ENCODE measurements at regions not wholly inside any gene's neighbourhood (a gene's known extent, or its start where the extent isn't known, plus 50 kb on each side); places are given as distances from the start of the nearest gene placed in this dataset.
"Not testable (repeated sequence)": the region's sequence is repeated elsewhere in the genome, so short reads cannot be mapped to it uniquely, and the experiment has no call there.

GRCh38 chr5:89168766-89169165 lies 285.8 kb upstream of the MEF2C start:
- TF ChIP-seq, protein P1, sequence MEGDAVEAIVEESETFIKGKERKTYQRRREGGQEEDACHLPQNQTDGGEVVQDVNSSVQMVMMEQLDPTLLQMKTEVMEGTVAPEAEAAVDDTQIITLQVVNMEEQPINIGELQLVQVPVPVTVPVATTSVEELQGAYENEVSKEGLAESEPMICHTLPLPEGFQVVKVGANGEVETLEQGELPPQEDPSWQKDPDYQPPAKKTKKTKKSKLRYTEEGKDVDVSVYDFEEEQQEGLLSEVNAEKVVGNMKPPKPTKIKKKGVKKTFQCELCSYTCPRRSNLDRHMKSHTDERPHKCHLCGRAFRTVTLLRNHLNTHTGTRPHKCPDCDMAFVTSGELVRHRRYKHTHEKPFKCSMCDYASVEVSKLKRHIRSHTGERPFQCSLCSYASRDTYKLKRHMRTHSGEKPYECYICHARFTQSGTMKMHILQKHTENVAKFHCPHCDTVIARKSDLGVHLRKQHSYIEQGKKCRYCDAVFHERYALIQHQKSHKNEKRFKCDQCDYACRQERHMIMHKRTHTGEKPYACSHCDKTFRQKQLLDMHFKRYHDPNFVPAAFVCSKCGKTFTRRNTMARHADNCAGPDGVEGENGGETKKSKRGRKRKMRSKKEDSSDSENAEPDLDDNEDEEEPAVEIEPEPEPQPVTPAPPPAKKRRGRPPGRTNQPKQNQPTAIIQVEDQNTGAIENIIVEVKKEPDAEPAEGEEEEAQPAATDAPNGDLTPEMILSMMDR (IDR thresholded peaks at IDR 0.05; ENCODE audit: low read length, missing control alignments): no peak
- no peak for DNase-seq (ENCODE audit: low read depth)

DNA sequence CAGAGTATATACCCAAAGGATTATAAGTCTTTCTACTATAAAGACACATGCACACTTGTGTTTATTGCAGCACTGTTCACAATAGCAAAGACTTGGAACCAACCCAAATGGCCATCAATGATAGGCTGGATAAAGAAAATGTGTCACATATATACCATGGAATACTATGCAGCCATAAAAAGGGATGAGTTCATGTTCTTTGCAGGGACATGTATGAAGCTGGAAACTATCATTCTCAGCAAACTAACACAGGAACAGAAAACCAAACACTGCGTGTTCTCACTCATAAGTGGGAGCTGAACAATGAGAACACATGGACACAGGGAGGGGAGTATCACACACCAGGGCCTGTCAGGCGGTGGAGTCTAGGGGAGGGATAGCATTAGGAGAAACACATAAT lies 281.7 kb upstream of the MEF2C start:
- H3K4me3 ChIP-seq (replicated peaks; ENCODE audit: low read depth, low read length); DNase-seq (ENCODE audit: low read depth): not testable (repeated sequence)

More at GRCh38 chr5:89168766-89169165, 285.8 kb upstream of the MEF2C start:
- H3K4me3 ChIP-seq (replicated peaks; ENCODE audit: low read depth, low read length): no peak overlapping the region

- DNase-seq (ENCODE audit: low read depth): no peak
- TF ChIP-seq, protein P1 (IDR thresholded peaks at IDR 0.05; ENCODE audit: low read length, missing control alignments): no peak
- no peak overlapping the region for H3K4me3 ChIP-seq (replicated peaks; ENCODE audit: low read depth, low read length)
Measured at GRCh38 chr5:89156226-89156625, 273.2 kb upstream of the MEF2C start.

GRCh38 chr5:89147031-89147430 lies 264.0 kb upstream of the MEF2C start:
- TF ChIP-seq, protein P1 (IDR thresholded peaks at IDR 0.05; ENCODE audit: low read length, missing control alignments): no peak
- no peak overlapping the region for H3K4me3 ChIP-seq (replicated peaks; ENCODE audit: low read depth, low read length)
- no peak for DNase-seq (ENCODE audit: low read depth)

DNA sequence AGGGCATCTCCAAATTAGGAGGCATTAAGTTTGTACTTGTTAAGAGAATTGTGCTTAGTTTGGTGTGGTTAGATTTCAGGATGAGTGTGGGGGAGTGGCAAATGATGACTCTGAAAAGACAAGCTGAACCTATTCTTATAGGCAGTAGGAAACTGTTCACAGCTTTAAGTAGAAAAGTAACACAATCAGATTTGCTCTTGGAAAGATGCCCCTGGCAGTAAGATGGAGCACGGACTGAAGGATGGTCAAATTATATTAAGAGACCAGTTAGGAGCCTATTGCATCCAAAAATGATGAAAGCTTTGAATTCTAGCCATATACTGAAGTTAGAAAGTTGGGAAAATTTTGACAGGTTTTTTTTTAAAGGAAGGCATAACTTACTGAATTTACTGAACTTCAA lies 254.2 kb upstream of the MEF2C start:
- DNase-seq (ENCODE audit: low read depth): no peak
- H3K4me3 ChIP-seq (replicated peaks; ENCODE audit: low read depth, low read length): no peak overlapping the region
- TF ChIP-seq, protein P1 (IDR thresholded peaks at IDR 0.05; ENCODE audit: low read length, missing control alignments): no peak

DNA sequence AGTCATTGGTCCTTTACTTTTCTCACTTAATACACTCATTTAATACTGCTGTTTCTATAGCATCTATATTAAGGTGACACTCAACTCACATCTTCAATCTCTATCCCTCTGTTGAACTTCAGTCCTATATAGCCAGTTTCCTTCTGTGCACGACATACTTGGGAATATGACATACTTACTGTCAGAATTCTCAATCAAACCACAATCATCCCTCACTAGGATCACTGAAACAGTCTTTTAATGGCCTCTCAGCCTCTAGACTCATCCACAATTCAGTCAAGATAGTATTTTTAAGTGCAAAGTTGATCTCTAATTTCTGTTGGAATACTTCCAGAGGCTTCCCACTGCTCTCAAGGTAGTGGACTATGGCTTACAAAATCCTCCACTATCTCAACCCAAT lies 251.0 kb upstream of the MEF2C start:
- TF ChIP-seq, protein P1 (IDR thresholded peaks at IDR 0.05; ENCODE audit: low read length, missing control alignments): no peak
- no peak for DNase-seq (ENCODE audit: low read depth)
- H3K4me3 ChIP-seq (replicated peaks; ENCODE audit: low read depth, low read length): no peak overlapping the region

DNA sequence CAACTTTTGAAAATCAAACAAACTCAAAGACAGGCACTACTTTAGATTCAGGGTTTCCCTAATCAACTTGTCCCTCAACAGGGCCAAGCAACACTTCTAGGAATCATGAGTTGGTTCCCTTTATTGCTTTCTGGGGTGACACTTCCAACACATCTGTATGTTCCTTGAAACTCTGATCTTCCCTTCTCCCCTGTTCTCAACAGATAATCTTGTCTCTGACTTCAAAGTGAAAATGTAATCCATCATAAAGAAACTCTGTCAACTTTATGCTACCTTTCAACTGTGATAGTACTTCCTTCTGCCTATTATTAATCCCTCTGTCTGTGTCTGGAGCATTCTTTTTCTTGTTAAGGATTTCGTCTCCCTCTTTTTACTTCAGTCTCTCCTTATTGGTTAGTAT lies 250.1 kb upstream of the MEF2C start:
- H3K4me3 ChIP-seq (replicated peaks; ENCODE audit: low read depth, low read length): no peak overlapping the region
- TF ChIP-seq, protein P1 (IDR thresholded peaks at IDR 0.05; ENCODE audit: low read length, missing control alignments): no peak
- DNase-seq (ENCODE audit: low read depth): no peak

Data from fibroblast of pulmonary artery (primary cell).